Epithelial cell of proximal tubule (primary cell): ENCODE measurements at regions not wholly inside any gene's neighbourhood (a gene's known extent, or its start where the extent isn't known, plus 50 kb on each side); places are given as distances from the start of the nearest gene placed in this dataset.

Experiments
- DNase-seq: peaks from one replicate; pipeline ENCODE4 v3.0.0-alpha.2; 2011; ENCODE audit warnings: low read depth
- H3K4me3 ChIP-seq: 2 replicates; pipeline ENCODE4 v1.5.1; 2011; ENCODE audit warnings: low read depth, mild to moderate bottlenecking, low read length
- TF ChIP-seq, protein P1 (sequence below): conservative IDR thresholded peaks from 2 replicates; pipeline ENCODE4 v1.5.1; 2012; ENCODE audit warnings: low read depth, mild to moderate bottlenecking, low read length

DNA sequence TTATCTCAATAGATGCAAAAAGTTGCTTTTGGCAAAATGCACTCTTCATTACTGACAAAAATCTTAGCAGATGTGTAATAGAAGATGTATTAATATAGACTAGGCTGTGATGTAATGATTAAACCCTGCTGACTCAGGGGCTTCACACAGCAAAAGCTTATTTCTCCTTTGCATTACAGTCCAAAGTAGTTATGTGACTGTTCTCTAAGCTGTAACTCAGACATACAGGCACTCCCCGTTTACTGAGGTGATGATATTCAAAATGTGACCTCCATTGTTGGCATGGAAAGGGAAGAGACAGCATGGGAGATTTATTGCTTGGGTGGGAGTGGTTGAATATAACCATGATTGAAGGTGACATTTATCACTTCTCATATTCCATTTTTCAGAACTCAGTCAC is 331.5 kb downstream of the SNAPC1 start:
- H3K4me3 ChIP-seq: no peak overlapping the region
- no peak for DNase-seq
- TF ChIP-seq, protein P1, sequence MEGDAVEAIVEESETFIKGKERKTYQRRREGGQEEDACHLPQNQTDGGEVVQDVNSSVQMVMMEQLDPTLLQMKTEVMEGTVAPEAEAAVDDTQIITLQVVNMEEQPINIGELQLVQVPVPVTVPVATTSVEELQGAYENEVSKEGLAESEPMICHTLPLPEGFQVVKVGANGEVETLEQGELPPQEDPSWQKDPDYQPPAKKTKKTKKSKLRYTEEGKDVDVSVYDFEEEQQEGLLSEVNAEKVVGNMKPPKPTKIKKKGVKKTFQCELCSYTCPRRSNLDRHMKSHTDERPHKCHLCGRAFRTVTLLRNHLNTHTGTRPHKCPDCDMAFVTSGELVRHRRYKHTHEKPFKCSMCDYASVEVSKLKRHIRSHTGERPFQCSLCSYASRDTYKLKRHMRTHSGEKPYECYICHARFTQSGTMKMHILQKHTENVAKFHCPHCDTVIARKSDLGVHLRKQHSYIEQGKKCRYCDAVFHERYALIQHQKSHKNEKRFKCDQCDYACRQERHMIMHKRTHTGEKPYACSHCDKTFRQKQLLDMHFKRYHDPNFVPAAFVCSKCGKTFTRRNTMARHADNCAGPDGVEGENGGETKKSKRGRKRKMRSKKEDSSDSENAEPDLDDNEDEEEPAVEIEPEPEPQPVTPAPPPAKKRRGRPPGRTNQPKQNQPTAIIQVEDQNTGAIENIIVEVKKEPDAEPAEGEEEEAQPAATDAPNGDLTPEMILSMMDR: no peak

DNA sequence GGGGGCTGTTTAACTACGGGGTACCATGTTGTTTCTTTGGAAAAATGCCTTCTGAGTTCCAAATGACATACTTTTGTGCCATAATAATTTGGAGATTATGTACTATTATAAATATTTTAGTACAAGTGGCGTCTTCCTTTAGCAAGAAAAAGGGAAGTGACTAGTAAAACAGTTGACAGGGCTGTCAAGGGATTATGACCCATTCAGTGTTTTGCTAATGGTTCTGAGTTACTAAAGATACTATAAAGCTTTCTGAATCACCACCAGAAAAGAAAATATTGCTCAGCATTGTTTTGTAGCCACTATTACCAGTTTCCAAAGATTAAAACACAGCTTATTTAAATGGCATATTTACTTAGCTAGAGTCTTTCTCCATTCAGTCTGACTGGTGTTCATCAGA is 334.9 kb downstream of the SNAPC1 start:
- TF ChIP-seq, protein P1: no peak
- DNase-seq: no peak
- no peak overlapping the region for H3K4me3 ChIP-seq

DNA sequence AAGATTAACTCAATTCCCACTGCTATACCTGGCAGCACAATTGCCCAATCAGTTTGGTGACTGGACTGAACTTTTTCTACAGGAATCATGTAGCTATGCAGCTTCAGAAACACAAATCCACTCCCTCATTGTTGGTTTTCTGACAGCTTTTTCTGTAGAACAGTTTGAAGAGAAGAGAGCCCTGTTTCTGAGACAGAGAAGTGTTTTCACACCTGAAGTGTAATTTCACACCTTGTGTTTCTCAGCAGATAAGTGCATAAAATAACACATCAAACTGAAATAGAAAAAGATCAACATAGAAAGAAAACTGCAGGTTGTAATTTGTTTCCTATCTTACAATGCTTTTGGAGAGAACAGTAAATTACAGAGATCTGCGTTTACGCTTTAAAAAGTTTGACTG is 335.6 kb downstream of the SNAPC1 start:
- TF ChIP-seq, protein P1: no peak
- DNase-seq: no peak
- no peak overlapping the region for H3K4me3 ChIP-seq

- no peak for DNase-seq
- TF ChIP-seq, protein P1: no peak
- no peak overlapping the region for H3K4me3 ChIP-seq
These were observed 336.1 kb downstream of the SNAPC1 start for GRCh38 chr14:62098357-62098756.

GRCh38 chr14:62099091-62099490 is 336.9 kb downstream of the SNAPC1 start:
- TF ChIP-seq, protein P1: no peak
- DNase-seq: no peak
- no peak overlapping the region for H3K4me3 ChIP-seq

DNA sequence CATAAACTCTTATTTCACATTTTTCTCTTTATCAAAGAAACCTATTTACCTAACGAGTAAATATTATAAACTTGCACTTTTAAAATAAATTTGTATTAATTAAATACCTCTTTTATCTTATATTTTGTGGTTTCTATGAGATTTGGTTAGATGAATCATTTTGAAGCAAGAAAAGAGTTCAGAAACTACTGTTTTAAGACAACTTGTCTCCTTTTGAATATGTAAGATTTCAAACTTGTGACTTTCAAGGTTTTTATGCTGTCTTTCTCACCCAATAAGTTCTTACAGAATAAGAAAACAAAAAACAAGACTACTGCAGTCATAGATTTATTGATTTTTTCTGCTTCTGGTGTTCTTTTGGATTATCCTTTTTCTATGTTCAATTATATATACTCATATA is 339.0 kb downstream of the SNAPC1 start:
- H3K4me3 ChIP-seq: no peak overlapping the region
- DNase-seq: no peak
- TF ChIP-seq, protein P1: no peak

GRCh38 chr14:62101673-62102348 is 339.6 kb downstream of the SNAPC1 start:
- H3K4me3 ChIP-seq: no peak overlapping the region
- DNase-seq: no peak
- TF ChIP-seq, protein P1: no peak
